GM21528 (cell line): ENCODE measurements at regions not wholly inside any gene's neighbourhood (a gene's known extent, or its start where the extent isn't known, plus 50 kb on each side); places are given as distances from the start of the nearest gene placed in this dataset.

ENCODE experiments used
- ATAC-seq: cut with Tn5 transposase; IDR thresholded peaks from one replicate; pipeline ENCODE4 v1.9.1; 2021; ENCODE audit warnings: mild to moderate bottlenecking, moderate library complexity; ENCODE audit not compliant: unreplicated experiment, low FRiP score

- ATAC-seq, result no peak
Observed at GRCh38 chr1:56423716-56424115, 155.6 kb downstream of the PLPP3 start.

GRCh38 chr1:56418151-56418631 is 161.2 kb downstream of the PLPP3 start:
- ATAC-seq, result no peak

DNA sequence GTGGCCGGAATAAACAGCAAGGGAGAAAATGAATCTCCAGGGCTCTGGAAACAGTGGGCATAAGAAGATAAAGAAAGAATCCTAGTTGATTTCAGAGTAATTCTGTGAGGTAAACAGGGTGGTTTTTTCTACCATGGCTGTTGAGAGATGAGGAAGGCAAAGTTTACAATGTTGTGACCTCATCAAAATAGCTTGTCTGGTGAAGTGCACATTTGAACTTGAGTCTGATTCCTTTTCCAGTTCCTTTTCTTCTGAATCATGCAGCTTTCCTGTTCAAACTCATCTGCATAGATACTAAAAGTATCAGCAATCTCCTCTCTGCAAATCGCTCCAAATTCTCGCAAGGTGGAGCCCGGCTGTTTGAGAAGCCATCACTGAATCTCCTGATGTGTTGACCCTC is 161.7 kb downstream of the PLPP3 start:
- ATAC-seq, result no peak

DNA sequence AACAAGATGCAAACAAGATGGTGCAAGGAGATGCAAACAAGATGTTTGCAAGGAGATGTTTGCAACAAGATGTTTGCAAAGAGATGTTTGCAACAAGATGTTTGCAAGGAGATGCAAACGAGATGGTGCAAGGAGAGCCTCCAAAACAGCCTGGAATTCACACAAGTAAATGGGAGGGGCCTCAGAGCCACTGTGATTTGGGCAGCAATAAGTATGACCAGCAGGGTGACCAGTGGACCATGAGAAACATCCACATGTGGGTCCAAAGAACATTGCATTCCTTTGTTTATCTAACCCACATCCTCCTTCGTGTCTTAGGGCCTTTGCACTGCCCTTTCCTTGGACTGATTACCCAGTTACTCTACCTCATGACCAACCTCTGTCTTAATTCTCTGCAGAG is 162.9 kb downstream of the PLPP3 start:
- no peak for ATAC-seq

- ATAC-seq, result no peak
Observed at GRCh38 chr1:56415720-56416119, 163.6 kb downstream of the PLPP3 start.

DNA sequence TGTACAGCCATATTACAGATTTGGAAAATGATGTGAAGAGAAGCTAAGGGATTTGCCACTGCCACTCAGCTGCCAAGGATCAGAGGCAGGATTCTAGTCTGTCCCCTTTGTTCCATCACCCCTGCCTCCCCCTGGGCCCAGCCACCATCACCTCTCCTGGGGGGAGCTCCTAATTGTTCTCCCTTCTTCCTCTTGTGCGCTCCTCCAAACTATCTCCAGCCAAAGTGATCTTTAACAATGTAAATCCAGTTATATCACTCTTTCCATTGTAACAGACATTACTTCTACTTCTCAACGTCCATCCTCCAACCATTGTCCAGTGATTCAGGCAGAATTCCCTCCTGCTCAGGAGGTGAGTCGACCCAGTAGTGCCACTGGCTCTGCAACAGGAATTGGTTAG is 164.1 kb downstream of the PLPP3 start:
- ATAC-seq, result no peak

DNA sequence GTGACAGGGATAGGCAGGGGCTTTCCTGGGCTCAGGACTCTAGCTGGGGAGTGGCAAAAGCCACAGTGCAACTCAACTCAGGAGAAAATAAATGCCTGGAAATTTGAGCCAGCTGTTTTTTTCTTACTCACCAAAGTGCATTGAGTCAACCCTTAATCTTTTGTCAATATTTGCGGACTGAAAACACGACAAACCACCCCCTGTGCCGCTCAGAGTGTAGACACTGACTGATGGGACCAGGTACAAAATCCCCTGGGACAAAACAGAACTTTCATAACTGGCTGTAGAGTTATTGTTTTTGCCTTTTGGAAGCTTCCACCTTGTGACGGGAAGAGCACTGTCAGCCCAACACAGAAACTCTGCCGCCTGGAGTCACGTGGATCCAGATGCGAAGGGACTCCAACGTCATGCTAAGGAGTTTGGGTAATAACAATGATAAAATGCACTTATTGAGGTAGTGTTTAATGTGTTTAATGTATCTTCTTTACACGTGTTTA is 164.6 kb downstream of the PLPP3 start:
- ATAC-seq, result no peak

- ATAC-seq, result no peak
Observed at GRCh38 chr1:56413671-56414199, 165.6 kb downstream of the PLPP3 start.

DNA sequence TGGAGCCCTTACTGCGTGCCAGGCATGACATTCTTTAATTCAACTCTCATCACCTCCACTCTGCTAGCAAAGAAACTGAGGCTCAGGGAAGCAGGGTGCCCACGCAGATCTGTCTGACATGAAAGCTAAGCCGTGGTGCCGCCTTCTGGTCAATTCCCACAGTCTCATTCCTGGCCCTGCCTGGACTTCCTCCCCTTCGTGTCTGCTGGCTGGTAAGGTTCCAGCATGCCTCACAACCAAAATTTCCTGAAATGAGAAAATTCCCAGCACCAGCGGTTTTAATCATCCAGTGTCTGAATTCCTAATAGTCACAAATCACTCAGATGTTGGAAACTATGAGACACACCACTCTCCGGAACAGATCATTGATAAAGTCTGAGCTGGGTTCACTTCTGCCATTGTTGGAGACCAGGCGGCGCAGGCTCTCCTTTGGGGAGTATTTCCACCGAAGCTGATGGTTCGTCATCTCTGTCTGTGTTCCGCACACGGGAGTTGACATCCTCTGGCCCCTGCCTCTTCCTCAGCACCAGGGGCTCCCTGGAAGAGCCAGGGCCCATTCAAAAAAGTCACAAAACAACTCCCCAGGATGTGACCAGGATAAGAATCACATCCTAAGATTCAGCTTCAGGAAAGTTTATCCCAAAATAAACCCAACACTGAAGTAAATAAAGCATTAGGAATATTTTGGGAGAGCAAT is 167.7 kb downstream of the PLPP3 start:
- no peak for ATAC-seq

DNA sequence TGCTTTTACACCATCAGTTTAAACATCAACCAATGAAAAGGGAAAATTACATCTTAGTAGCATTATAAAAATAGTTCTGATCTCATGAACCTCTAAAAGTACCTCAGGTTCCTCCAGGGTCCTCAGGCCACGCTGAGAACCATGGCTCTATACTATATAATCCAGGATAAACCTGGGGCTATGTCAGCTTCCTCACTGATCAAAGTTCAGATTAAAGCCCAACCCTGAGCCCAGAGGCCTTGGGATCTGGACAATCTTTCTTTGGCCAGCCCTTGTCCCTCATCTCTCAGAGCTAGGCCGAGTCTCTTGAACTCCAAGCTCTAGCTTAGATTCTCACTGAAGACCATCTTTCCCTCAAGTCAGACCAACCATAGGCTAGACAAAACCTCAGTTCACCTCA is 168.3 kb downstream of the PLPP3 start:
- no peak for ATAC-seq

DNA sequence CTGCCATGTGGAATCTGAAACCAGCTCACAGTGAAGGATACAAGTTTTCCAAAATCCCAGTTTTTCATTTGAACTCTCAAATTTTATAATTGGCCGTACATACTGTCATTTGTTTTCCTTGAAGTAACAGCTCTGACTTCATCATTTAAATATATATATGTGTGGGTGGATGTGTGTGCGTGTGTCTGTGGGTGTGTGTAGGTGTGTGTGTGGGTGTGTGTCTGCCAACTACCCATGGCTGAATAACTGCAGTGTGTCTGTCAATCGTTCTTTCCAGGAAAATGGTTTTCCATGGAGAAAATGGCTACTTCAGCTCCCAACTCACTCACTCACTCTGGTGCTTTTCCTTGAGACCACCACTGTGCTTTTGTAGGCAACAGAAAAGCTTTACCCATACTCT is 169.0 kb downstream of the PLPP3 start:
- no peak for ATAC-seq

- no peak for ATAC-seq
Observed at GRCh38 chr1:56409112-56409691, 170.2 kb downstream of the PLPP3 start.

DNA sequence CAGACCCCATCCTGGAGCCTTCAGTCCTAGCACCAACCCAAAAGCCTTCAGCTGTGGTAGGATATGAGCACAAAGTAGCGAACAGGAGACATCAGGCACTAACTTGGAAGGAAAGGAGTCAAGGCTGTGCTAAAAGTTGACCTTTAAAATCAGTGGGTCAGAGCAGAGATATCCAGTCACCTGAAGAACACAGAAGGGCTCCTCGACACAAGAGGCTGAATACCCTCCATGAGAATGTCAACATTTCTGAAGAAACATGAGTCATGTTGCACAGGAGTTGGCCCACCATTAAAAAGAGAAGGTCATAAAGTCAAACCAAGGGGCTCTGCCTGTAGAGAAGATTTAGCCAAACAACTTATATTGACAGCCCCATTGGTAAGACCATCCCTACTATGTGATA is 172.5 kb downstream of the PLPP3 start:
- ATAC-seq, result no peak

- ATAC-seq, result no peak
Observed at GRCh38 chr1:56404561-56405030, 174.8 kb downstream of the PLPP3 start.

DNA sequence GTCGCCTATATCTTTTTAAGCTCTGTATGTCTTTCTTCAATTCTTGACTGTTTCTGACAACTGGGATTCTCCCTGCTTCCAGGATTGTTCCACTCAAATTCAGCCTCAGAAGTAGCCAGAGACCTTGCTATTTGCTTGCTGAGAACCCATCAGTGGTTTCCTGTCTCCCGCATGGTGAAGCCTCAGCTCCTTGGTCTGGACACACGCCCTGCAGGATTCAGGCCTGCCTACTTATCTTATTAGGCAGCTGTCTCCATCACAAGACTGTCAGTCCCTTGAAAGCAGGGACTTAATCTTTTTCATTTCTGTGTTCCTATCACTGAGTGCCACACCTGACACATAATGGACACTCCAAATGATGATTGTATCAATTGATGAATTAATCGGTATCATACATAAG is 175.3 kb downstream of the PLPP3 start:
- ATAC-seq, result no peak

DNA sequence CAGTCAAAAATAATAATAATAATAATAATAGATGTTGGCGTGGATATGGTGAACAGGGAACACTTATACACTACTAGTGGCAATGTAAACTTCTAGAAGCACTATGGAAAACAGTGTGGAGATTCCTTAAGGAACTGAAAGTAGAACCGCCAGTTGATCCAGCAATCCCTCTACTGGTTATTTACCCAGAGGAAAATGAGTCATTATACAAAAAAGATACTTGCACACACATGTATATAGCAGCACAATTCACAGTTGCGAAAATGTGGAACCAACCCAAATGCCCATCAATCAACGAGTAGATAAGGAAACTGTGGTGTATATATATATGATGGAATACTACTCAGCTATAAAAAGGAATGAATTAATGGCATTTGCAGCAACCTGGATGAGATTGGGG is 176.0 kb downstream of the PLPP3 start:
- no peak for ATAC-seq

GRCh38 chr1:56401191-56401590 is 178.2 kb downstream of the PLPP3 start:
- ATAC-seq, result no peak

- no peak for ATAC-seq
Observed at GRCh38 chr1:56400526-56400925, 178.8 kb downstream of the PLPP3 start.

DNA sequence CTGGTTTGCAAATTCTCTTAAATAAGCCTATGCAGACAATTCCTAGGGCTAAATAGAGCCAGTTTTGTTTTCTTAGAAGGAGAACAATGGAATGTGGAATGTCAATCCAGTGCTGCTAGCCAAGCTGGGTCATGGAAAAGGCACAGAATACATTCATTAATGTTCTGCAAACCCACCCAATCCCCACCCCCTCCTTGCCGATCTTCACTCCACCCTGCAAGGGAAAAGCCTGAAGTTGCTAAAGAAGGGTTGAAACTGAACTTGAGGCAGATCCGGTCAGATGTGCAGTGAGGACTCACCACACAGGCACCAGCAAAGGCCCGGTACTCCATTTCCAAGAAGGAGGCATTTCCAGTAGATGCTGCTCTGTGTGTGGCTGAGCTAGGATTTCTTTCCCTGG is 179.6 kb downstream of the PLPP3 start:
- no peak for ATAC-seq

GRCh38 chr1:56399326-56399725 is 180.0 kb downstream of the PLPP3 start:
- no peak for ATAC-seq

- ATAC-seq, result no peak
Observed at GRCh38 chr1:56397811-56398231, 181.5 kb downstream of the PLPP3 start.

- no peak for ATAC-seq
Observed at GRCh38 chr1:56397409-56397808, 182.0 kb downstream of the PLPP3 start.
